WTC11 (cell line): ENCODE measurements at regions not wholly inside any gene's neighbourhood (a gene's known extent, or its start where the extent isn't known, plus 50 kb on each side); places are given as distances from the start of the nearest gene placed in this dataset.

ENCODE experiments used
- ETV6 ChIP-seq: sonication (generic); formaldehyde crosslinking; IDR thresholded peaks from 2 replicates; pipeline ENCODE4 v1.8.1; 2022; ENCODE audit warnings: mild to moderate bottlenecking, missing genetic modification reagents
- FOXJ3 ChIP-seq: sonication (generic); formaldehyde crosslinking; IDR thresholded peaks from 2 replicates; pipeline ENCODE4 v1.9.0; 2021; ENCODE audit warnings: missing genetic modification reagents, mild to moderate bottlenecking, borderline replicate concordance
- JUN ChIP-seq: sonication (generic); formaldehyde crosslinking; IDR thresholded peaks from 2 replicates; pipeline ENCODE4 v1.8.0; 2023; ENCODE audit warnings: mild to moderate bottlenecking, missing genetic modification reagents
- NR1H2 ChIP-seq: sonication (generic); formaldehyde crosslinking; IDR thresholded peaks from 2 replicates; pipeline ENCODE4 v1.9.0; 2021; ENCODE audit warnings: mild to moderate bottlenecking, moderate library complexity, missing genetic modification reagents
- NR2C2 ChIP-seq: sonication (generic); formaldehyde crosslinking; IDR thresholded peaks from 2 replicates; pipeline ENCODE4 v1.8.0; 2022; ENCODE audit warnings: mild to moderate bottlenecking, missing genetic modification reagents
- TF ChIP-seq, protein P1 (sequence below): fragments of 200-600 bp; IDR thresholded peaks from 2 replicates; pipeline ENCODE4 v1.8.0; 2022; ENCODE audit warnings: antibody characterized with exemption
- TF ChIP-seq, protein P2 (sequence below): sonication (generic); formaldehyde crosslinking; IDR thresholded peaks from 2 replicates; pipeline ENCODE4 v1.8.1; 2022; ENCODE audit warnings: low read depth, mild to moderate bottlenecking, moderate library complexity, missing genetic modification reagents, borderline replicate concordance
- TF ChIP-seq, protein P3 (sequence below): sonication (generic); formaldehyde crosslinking; IDR thresholded peaks from 2 replicates; pipeline ENCODE4 v1.8.1; 2023; ENCODE audit warnings: mild to moderate bottlenecking, missing genetic modification reagents
- TF ChIP-seq, protein P4 (sequence below): fragments of 250-450 bp; sonication (Bioruptor Pico); IDR thresholded peaks from 2 replicates; pipeline ENCODE4 v2.1.2; 2022; ENCODE audit warnings: mild to moderate bottlenecking, moderate library complexity

DNA sequence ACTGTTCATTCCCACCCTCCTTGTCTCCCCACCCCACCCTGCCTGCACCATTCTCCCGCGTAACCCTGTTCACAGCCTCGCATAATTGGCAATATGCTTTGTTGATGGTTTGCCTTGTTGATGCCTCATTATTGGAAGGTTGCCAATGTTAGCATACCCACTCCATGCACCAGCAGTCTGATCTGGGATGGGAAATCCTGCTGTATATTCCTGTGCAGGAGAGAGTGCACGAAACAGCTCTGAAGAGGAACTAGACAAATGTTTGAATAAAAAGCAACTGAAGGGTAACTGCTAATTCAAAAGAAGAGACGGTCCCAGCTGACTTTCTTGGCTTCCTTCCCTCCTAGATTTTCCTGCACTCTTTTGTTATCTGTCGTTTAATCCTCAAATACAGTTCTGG lies 271.7 kb upstream of the TLE4 start:
- TF ChIP-seq JUN (CRISPR knock-in tag) (no peak), FOXJ3 (CRISPR knock-in tag) (no peak), NR1H2 (CRISPR knock-in tag) (no peak), ETV6 (CRISPR knock-in tag) (no peak), NR2C2 (no peak)
- TF ChIP-seq, protein P1, sequence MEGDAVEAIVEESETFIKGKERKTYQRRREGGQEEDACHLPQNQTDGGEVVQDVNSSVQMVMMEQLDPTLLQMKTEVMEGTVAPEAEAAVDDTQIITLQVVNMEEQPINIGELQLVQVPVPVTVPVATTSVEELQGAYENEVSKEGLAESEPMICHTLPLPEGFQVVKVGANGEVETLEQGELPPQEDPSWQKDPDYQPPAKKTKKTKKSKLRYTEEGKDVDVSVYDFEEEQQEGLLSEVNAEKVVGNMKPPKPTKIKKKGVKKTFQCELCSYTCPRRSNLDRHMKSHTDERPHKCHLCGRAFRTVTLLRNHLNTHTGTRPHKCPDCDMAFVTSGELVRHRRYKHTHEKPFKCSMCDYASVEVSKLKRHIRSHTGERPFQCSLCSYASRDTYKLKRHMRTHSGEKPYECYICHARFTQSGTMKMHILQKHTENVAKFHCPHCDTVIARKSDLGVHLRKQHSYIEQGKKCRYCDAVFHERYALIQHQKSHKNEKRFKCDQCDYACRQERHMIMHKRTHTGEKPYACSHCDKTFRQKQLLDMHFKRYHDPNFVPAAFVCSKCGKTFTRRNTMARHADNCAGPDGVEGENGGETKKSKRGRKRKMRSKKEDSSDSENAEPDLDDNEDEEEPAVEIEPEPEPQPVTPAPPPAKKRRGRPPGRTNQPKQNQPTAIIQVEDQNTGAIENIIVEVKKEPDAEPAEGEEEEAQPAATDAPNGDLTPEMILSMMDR, result no peak
- TF ChIP-seq, protein P2, sequence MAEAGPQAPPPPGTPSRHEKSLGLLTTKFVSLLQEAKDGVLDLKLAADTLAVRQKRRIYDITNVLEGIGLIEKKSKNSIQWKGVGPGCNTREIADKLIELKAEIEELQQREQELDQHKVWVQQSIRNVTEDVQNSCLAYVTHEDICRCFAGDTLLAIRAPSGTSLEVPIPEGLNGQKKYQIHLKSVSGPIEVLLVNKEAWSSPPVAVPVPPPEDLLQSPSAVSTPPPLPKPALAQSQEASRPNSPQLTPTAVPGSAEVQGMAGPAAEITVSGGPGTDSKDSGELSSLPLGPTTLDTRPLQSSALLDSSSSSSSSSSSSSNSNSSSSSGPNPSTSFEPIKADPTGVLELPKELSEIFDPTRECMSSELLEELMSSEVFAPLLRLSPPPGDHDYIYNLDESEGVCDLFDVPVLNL (CRISPR knock-in tag), result no peak
- TF ChIP-seq, protein P3, sequence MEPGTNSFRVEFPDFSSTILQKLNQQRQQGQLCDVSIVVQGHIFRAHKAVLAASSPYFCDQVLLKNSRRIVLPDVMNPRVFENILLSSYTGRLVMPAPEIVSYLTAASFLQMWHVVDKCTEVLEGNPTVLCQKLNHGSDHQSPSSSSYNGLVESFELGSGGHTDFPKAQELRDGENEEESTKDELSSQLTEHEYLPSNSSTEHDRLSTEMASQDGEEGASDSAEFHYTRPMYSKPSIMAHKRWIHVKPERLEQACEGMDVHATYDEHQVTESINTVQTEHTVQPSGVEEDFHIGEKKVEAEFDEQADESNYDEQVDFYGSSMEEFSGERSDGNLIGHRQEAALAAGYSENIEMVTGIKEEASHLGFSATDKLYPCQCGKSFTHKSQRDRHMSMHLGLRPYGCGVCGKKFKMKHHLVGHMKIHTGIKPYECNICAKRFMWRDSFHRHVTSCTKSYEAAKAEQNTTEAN (CRISPR knock-in tag), result no peak
- TF ChIP-seq, protein P4, sequence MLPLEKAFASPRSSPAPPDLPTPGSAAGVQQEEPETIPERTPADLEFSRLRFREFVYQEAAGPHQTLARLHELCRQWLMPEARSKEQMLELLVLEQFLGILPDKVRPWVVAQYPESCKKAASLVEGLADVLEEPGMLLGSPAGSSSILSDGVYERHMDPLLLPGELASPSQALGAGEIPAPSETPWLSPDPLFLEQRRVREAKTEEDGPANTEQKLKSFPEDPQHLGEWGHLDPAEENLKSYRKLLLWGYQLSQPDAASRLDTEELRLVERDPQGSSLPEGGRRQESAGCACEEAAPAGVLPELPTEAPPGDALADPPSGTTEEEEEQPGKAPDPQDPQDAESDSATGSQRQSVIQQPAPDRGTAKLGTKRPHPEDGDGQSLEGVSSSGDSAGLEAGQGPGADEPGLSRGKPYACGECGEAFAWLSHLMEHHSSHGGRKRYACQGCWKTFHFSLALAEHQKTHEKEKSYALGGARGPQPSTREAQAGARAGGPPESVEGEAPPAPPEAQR (CRISPR knock-in tag), result no peak
